MM.1S (cell line): ENCODE measurements at regions not wholly inside any gene's neighbourhood (a gene's known extent, or its start where the extent isn't known, plus 50 kb on each side); places are given as distances from the start of the nearest gene placed in this dataset.

Experiments
- DNase-seq: peaks from one replicate; pipeline ENCODE4 v3.0.0-alpha.2; 2015
- H2AFZ ChIP-seq: fragments of 300-600 bp; sonication (generic); 2 replicates; pipeline ENCODE4 v1.6.0; 2016; ENCODE audit warnings: antibody characterized with exemption, low read length
- H3F3A ChIP-seq: fragments of 300-600 bp; sonication (generic); 2 replicates; pipeline ENCODE4 v1.6.1; 2016; ENCODE audit warnings: mild to moderate bottlenecking, antibody characterized with exemption, low read length, moderate library complexity, mixed read lengths; ENCODE audit not compliant: insufficient read depth
- H3K27ac ChIP-seq: fragments of 300-600 bp; sonication (generic); 2 replicates; pipeline ENCODE4 v1.5.1; 2016; ENCODE audit warnings: mild to moderate bottlenecking, low read length
- H3K27me3 ChIP-seq: fragments of 300-600 bp; sonication (generic); replicated peaks from 2 replicates; pipeline ENCODE4 v1.6.0; 2016; ENCODE audit warnings: low read length; ENCODE audit not compliant: insufficient read depth
- H3K36me3 ChIP-seq: fragments of 300-600 bp; sonication (generic); replicated peaks from 2 replicates; pipeline ENCODE4 v1.6.1; 2016; ENCODE audit warnings: mild to moderate bottlenecking, low read length, mixed read lengths; ENCODE audit not compliant: insufficient read depth
- H3K4me1 ChIP-seq: fragments of 300-600 bp; sonication (generic); 2 replicates; pipeline ENCODE4 v1.6.1; 2016; ENCODE audit warnings: low read length, mixed read lengths
- H3K4me2 ChIP-seq: fragments of 300-600 bp; sonication (generic); 2 replicates; pipeline ENCODE4 v1.6.0; 2016; ENCODE audit warnings: low read depth, low read length
- H3K4me3 ChIP-seq: fragments of 300-600 bp; sonication (generic); 2 replicates; pipeline ENCODE4 v1.5.1; 2016; ENCODE audit warnings: low read length, mixed read lengths
- H3K79me2 ChIP-seq: fragments of 300-600 bp; sonication (generic); 2 replicates; pipeline ENCODE4 v1.6.1; 2016; ENCODE audit warnings: mixed run types, low read length, mixed read lengths
- H3K9ac ChIP-seq: fragments of 300-600 bp; sonication (generic); 2 replicates; pipeline ENCODE4 v1.6.1; 2016; ENCODE audit warnings: low read length, mixed read lengths
- H3K9me2 ChIP-seq: fragments of 300-600 bp; sonication (generic); replicated peaks from 2 replicates; pipeline ENCODE4 v1.6.1; 2016; ENCODE audit warnings: mild to moderate bottlenecking, low read length, mixed read lengths; ENCODE audit not compliant: insufficient read depth
- H3K9me3 ChIP-seq: fragments of 300-600 bp; sonication (generic); replicated peaks from 2 replicates; pipeline ENCODE4 v1.6.1; 2016; ENCODE audit warnings: mild to moderate bottlenecking, low read length, mixed read lengths; ENCODE audit not compliant: insufficient read depth
- H4K20me1 ChIP-seq: fragments of 300-600 bp; sonication (generic); 2 replicates; pipeline ENCODE4 v1.6.1; 2016; ENCODE audit warnings: mild to moderate bottlenecking, low read length, moderate library complexity, mixed read lengths; ENCODE audit not compliant: insufficient read depth
- CTCF ChIP-seq: fragments of 300-600 bp; sonication (generic); IDR thresholded peaks from 2 replicates; pipeline ENCODE4 v1.5.1; 2016; ENCODE audit warnings: antibody characterized with exemption, low read length, mixed read lengths
- EZH2 ChIP-seq: fragments of 300-600 bp; sonication (generic); optimal IDR thresholded peaks from 2 replicates; pipeline ENCODE3; 2017; ENCODE audit warnings: low read depth, mild to moderate bottlenecking, antibody characterized with exemption, low read length, mixed read lengths
- EZH2phosphoT487 ChIP-seq: fragments of 300-600 bp; sonication (generic); IDR thresholded peaks from 2 replicates; pipeline ENCODE4 v1.6.1; 2018; ENCODE audit warnings: antibody characterized with exemption, low read length

- Histone ChIP-seq H2AFZ (no peak overlapping the region), H3K36me3 (no peaks in the 10 kb centered on the region), H3K9me3 (no peaks in the 10 kb centered on the region), H4K20me1 (no peaks in the 10 kb centered on the region), H3K9ac (no peak overlapping the region), H3K4me3 (no peak overlapping the region), H3K4me2 (no peak overlapping the region), H3K27ac (no peak overlapping the region), H3F3A (no peaks in the 10 kb centered on the region), H3K27me3 (no peaks in the 10 kb centered on the region), H3K4me1 (0 out of 2 replicates have a peak, but pooled peaks cover 3% of the 10 kb centered on the region), H3K79me2 (no peaks in the 10 kb centered on the region), H3K9me2 (no peaks in the 10 kb centered on the region)
- DNase-seq = peak; percentile 78
- no peak for TF ChIP-seq EZH2
- no peak for TF ChIP-seq EZH2phosphoT487
- TF ChIP-seq CTCF = peak; percentile 86
Measured at GRCh38 chr3:137121704-137122314, 164.0 kb downstream of the IL20RB start.

GRCh38 chr3:137131081-137131480 lies 173.3 kb downstream of the IL20RB start:
- Histone ChIP-seq H3K27ac (no peak overlapping the region), H3K79me2 (no peaks in the 10 kb centered on the region), H3K9me2 (no peaks in the 10 kb centered on the region), H3K9ac (no peak overlapping the region), H3K4me2 (no peak overlapping the region), H3K36me3 (no peaks in the 10 kb centered on the region), H3K4me1 (no peaks in the 10 kb centered on the region), H3K9me3 (no peaks in the 10 kb centered on the region), H3K27me3 (no peaks in the 10 kb centered on the region), H3F3A (no peaks in the 10 kb centered on the region), H4K20me1 (no peaks in the 10 kb centered on the region), H3K4me3 (no peak overlapping the region), H2AFZ (no peak overlapping the region)
- no peak for TF ChIP-seq EZH2
- no peak for TF ChIP-seq CTCF
- TF ChIP-seq EZH2phosphoT487 = no peak
- DNase-seq = no peak

- Histone ChIP-seq H4K20me1 (no peaks in the 10 kb centered on the region), H3K27ac (no peak overlapping the region), H3K4me1 (no peaks in the 10 kb centered on the region), H3K9me3 (no peaks in the 10 kb centered on the region), H3K4me3 (no peak overlapping the region), H3K4me2 (no peak overlapping the region), H3K27me3 (no peaks in the 10 kb centered on the region), H2AFZ (no peak overlapping the region), H3K79me2 (no peaks in the 10 kb centered on the region), H3K9me2 (no peaks in the 10 kb centered on the region), H3K9ac (no peak overlapping the region), H3K36me3 (no peaks in the 10 kb centered on the region), H3F3A (no peaks in the 10 kb centered on the region)
- TF ChIP-seq CTCF = no peak
- no peak for TF ChIP-seq EZH2phosphoT487
- no peak for TF ChIP-seq EZH2
- no peak for DNase-seq
Measured at GRCh38 chr3:137134431-137134830, 176.6 kb downstream of the IL20RB start.
